Panc1 (cell line): ENCODE measurements at regions not wholly inside any gene's neighbourhood (a gene's known extent, or its start where the extent isn't known, plus 50 kb on each side); places are given as distances from the start of the nearest gene placed in this dataset.

ENCODE experiments used
- CTCF ChIP-seq: fragments of 450-650 bp; IDR thresholded peaks from 2 replicates; pipeline ENCODE4 v1.5.1; 2017; ENCODE audit warnings: mild to moderate bottlenecking
- REST ChIP-seq, 2 experiments: IDR thresholded peaks; 2 replicates each; pipeline ENCODE4 v1.6.1; 2011 to 2012; ENCODE audit warnings: low read depth in 2 of 2, control low read depth in 1 of 2, low read length in 1 of 2, mild to moderate bottlenecking in 1 of 2, moderate library complexity in 1 of 2; ENCODE audit not compliant: insufficient read depth in 1 of 2
- SIN3A ChIP-seq: IDR thresholded peaks from 2 replicates; pipeline ENCODE4 v1.6.1; 2012; ENCODE audit warnings: low read depth, mild to moderate bottlenecking, low read length, moderate library complexity, borderline replicate concordance; ENCODE audit not compliant: insufficient read depth

GRCh38 chr5:57102905-57103255 is 71.0 kb upstream of the GPBP1 start:
- TF ChIP-seq CTCF (no peak), SIN3A (no peak), REST (IDR thresholded peaks at IDR 0.05; ENCODE audit: insufficient read depth in 1 of 2, low read depth in 2 of 2, low read length in 1 of 2) (no peak)
